HG03354 (cell line): ENCODE measurements at regions not wholly inside any gene's neighbourhood (a gene's known extent, or its start where the extent isn't known, plus 50 kb on each side); places are given as distances from the start of the nearest gene placed in this dataset.
"Not testable (repeated sequence)": the region's sequence is repeated elsewhere in the genome, so short reads cannot be mapped to it uniquely, and the experiment has no call there.

Experiments
- ATAC-seq: cut with Tn5 transposase; IDR thresholded peaks from one replicate; pipeline ENCODE4 v1.9.1; 2021; ENCODE audit warnings: mild to moderate bottlenecking; ENCODE audit not compliant: unreplicated experiment, poor library complexity, severe bottlenecking

DNA sequence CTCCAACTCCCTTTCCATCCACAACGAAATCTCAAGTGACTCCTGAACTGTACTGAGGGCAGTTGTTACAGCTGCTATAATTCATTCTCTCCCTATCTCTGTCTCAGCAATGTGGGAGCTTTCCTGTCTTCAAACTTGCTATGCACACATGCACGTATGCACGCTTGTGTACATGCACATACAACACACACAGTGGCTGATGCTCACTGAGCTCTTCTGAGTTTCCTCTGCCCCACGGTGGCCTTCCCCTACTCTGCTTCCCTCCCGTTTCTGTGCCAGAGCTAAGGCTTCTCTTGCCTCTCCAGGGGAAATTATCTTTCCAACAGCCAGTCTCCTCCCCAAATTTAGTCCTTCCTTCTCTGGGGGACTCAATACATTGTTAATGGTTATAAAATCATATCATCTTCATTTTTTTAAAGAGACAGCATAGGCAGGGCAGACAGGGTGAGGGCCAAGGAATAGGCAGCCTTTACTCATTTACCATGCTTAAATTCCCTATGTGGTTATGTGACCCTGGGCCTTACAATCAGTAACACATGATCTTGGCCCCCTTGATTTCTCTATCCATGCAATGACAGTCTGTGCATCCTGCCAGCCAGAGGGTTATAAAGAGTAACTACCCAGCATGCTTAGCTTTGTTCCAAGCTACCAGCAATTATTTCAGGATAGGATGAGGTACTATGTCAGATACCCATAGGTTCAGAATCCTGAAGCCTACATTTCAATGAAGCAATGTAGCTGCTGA is 111.9 kb upstream of the HMGA2 start:
- no peak for ATAC-seq

DNA sequence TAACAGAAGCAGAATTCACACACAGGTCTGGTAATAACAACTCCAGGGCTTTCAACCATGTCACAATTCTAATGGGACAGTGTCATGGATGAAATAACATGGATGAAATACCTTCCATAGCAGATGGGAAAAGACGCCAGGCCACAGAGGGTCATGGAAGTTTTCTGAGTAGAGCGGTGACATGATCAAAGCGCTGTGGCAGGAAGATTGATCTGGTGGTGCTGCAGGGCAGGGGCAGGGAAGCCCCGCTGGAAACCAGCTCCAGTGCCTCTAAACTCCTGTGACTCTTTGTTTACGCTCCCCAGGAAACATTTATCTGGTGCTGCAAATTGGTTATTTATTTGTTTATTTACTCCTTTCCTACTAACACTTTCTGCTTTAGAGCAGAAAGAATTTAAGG is 108.3 kb upstream of the HMGA2 start:
- no peak for ATAC-seq

GRCh38 chr12:65720136-65721130 is 103.8 kb upstream of the HMGA2 start:
- ATAC-seq = no peak

DNA sequence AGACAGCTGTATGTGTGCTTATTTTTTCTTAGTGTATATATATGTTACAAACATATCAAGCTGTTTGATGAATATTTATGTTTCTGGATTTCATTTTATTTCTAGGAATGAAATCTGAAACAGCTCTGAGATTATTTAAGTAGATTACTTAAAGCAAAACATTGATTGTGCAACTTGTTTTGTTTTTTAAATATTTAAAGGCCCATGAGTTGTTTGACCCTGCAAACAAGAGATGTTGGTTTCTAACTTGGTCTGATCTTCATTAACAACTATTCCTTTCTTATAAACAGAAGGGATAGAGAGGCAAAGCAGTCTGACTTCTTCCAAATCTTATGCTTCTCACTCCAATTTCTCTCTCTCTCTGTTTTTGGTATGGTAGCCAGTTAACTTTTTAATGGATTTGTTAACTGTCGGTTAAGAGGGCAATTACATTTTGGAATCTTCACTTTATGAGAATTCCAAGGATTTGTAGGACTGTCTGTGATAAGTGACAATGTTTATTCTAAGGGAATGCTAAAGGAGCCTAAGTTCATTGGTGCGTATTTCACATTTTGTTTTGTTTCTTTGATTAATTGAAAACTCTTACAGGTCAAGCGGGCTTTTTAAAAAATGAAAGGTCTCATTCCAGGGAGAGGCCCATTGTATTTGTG is 102.6 kb upstream of the HMGA2 start:
- no peak for ATAC-seq

DNA sequence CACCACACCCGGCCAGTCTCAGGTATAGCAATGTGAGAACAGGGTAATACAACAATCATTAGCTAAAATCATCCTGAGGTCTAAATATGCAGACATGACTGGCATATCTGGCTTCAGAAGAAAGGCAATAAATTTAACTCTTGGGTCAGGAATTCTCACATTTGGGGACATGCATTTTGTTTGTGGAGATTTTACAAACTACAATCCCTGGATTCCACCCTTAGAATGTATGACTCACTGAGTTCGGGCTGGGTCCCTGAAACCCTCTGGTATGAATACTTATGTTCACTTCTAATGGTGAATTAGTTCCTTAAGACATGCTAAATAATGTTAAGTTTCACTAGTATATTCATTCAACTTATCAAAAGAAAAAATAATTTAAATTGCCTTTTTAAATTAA is 98.9 kb upstream of the HMGA2 start:
- no peak for ATAC-seq

- no peak for ATAC-seq
These were observed 95.8 kb upstream of the HMGA2 start for GRCh38 chr12:65728455-65728847.

DNA sequence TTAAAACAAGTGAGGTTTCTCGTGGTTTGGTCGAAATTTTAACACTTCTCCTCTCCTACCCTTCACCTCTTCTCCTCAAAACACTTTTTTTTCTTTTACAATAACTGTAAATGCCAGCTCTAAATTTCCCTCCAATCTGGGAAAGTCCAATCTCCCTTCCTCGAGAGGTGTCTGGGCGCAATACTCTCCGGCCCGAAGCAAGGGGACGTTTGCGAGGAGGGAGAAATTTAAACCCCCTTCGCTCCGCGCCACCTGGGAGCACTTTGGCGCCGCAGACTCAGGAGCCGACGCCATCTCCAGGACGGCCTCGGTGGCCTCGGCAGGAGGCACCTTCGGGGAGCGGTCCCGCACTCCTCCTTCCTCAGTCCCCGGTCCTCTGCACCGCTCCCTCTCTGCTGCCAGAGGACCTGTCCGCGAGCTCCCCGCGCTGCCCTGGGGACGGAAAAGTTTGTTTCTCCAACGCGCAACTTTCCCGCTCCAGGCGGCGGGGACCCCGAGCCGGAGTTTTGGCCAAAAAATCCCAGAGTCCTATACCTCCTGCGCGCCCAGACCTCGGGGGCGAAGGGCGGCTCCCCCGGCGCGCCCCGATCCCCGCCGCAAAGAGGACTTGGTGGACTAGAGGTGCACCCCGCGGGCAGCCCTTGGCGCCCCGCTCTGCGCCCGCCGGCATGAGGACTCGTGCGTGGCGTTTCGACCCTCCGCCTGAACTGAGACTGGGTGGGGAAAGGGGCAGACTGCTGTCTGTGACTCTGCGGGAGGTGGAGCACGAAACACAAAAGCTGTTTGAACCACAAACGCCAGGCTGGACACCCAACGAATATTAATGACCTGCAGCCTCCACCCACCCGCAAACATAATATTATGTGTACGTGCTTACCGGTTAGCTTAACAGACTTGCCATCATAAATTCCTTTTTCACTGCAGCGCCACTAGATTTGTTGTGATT is 95.2 kb upstream of the HMGA2 start:
- no peak for ATAC-seq

- ATAC-seq = no peak
These were observed 92.5 kb upstream of the HMGA2 start for GRCh38 chr12:65731771-65732170.

DNA sequence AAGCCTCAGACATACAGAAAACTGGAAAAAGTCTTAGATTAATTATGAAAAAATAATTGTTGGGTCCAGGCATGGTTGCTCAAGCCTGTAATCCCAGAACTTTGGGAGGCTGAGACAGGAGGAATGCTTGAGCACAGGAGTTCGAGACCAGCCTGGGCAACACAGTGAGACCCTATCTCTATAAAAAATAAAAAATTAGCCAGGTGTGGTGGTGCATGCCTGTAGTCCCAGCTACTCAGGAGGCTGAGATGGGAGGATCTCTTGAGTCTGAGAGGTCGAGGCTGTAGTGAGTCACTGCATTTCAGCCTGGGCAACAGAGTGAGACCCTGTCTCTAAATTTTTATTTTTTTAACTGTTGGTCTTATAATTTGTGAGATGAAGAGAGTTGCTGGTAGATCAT is 90.6 kb upstream of the HMGA2 start:
- not testable (repeated sequence) for ATAC-seq

DNA sequence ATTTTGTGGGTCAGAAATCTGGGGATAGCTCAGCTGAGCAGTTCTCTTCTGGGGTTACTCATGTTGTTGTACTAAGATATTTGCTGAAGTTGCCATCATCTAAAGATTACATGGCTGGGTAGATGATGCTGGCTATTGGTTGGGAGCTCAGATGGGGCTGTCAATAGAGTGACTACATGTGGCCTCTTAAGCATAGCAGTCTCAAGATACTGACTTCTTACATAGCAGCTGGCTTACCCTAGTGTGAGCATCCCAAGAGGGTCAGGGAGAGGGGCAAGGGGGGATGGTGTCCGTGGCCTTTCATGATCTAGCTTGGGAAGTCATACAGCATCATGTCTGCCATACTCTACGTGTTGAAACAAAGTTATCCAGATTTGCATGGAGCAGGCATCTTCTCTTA is 90.1 kb upstream of the HMGA2 start:
- ATAC-seq = no peak

- ATAC-seq = no peak
These were observed 84.7 kb upstream of the HMGA2 start for GRCh38 chr12:65739606-65740005.

DNA sequence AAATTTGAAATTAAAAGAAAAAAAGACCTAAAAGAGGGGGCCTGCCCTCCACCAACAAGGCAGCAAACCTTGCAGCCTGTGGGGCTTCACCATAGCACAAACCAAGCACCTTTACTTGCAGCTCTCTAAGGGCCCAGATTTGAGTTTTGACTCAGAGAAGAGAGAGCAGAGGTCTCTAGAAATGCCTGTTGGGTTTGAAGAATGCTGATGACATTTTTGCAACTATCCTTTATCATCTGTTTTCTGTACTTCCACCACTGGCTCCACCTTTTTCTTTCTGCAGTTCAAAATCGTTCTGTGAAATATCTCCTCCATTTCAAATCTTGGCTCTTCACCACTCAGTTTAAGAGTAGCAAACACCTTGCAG is 83.8 kb upstream of the HMGA2 start:
- peak; percentile 20 for ATAC-seq

DNA sequence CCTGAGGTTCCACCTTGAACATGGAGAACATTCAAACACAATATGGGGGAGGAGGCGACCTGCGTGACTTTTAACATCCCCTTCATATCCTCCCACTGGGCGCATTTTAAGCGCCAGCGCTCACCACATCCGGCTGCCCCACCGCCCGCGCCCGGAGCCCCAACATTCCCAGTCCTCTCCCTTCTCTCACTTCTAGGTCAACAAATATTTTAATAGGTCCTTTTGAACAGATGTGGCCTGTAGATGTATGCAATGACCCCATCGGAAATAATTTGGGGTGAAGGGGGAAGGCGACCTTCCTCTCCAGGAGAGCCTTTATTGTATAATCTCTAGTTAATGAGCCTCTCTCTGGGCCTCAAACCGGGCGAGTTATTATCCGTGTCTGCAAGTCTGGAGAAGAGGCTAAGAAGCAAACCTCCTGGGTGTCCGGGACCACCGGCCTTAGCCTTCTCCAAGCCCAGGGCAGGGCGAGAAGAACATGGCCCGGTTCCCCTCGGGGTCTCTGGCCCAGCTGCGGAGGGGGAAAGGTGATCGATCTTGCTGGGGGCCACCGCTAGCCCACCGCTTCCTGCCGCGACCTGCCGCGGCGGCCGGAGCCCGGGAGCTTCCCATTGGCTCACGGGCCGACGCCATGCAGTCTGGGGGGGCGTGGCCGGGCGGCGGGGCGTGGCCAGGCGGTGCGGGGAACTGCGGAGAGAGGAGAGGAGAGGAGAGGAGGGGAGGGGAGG is 83.2 kb upstream of the HMGA2 start:
- ATAC-seq = peak; percentile 73

DNA sequence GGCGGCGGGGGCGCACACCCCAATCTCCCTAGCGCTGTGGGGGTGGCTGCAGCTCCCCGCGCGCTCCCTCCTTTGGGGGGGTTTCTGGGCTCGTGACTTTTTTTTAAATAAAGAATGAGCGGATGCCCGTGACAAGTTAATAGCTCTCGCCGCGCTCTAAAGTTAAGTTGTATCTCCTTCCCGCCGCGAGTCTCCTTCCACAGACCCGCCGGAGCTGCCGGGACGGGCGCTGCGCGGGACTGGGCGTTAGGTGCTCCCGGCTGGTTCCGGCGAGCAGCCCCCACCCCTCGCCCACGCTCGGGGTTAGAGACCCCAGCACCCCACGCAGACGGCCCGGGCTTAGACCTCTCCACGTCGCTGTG is 82.6 kb upstream of the HMGA2 start:
- ATAC-seq = peak; percentile 33

DNA sequence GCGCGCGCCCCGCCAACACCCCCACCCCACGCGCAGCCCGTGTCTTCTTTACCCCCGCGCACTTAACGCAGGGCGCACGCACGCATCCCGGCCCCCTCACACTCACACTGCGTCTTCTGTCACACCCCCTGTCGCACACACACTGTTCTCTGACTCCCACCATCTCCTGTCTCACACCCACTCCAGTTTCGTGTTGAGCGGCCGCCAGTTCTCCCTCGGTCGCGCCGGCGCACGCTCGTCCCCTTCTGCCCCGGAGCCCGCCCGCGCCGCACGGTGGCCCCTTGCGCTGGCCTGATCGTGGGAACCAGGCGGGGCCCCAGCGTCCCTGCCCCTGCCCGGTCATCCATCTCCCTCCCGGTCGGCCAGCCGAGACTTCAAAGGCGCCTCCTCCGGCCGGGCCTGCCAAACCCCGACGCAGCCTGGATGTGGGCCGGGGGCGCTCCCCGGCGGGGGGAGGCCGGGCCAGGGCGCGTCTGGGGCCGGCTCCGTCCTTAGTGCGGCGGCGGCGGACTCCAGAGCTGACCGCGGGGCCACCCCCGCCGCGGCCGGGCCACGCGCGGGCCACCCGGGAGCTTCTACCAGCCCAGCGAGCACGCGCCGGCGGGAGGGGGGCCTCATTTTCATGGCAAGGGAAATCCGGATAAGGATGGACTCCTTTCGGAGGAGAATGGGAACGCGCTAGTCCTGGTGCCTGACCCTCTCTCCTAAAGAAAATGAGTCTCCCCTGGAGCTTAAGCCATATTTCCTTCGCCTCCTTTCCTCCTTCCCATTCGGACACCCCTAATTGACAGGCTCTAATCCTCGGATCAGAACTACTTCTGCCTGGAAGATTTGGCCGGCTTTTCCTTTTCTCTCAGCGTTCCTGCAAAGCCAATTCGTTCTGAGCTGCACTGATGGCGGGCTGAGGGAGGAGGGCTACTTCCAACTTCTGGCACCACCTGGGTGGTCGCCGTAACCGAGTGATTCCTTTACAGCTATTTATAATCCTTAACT is 82.0 kb upstream of the HMGA2 start:
- peak; percentile 18 for ATAC-seq

- not testable (repeated sequence) for ATAC-seq
These were observed 79.9 kb upstream of the HMGA2 start for GRCh38 chr12:65744236-65744840.

DNA sequence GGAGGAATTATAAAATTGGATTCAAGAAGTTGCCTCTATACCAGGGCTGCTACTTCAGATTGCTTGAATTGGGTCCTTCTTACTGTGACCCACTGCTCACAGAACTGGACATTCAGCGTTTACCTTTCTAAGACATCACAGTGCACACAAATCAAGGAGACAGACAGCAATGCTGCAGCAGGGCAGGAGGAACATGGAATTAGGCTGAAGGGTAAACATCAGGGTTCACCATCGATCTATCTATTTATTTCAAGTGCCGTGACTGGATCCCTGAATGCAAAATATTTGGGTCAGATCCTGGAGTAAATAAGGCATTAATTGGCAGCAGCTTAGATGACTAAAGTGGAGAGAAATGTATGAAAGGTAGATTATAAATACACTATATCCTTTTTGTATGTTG is 76.9 kb upstream of the HMGA2 start:
- ATAC-seq = no peak
